NCI-H2029 treated with DMSO at 0.1 percent for 48 hours (cell line): ENCODE measurements at regions not wholly inside any gene's neighbourhood (a gene's known extent, or its start where the extent isn't known, plus 50 kb on each side); places are given as distances from the start of the nearest gene placed in this dataset.
"Not testable (repeated sequence)": the region's sequence is repeated elsewhere in the genome, so short reads cannot be mapped to it uniquely, and the experiment has no call there.

ENCODE experiments used
- DNase-seq: peaks from one replicate; lab custom pipeline; 2025; lab: John Stamatoyannopoulos, UW

DNA sequence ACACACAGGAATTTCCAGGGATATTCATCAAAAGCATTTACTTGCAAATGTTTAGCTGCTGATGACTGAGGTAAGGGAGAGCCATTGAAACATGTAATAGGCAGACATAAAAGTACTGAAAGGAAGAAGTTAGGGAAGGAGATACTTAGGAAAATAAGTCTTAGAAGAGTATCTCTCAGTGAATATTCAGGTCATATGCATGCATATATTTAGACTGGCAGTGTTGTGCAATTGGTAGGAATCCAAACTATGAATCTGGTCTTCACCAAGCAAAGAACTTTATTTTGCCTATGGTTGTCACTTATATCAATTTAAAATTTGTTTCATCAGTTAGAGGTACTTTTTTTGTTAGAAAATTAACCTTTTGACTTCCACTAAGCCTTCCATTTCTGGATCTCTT, 1490.7 kb downstream of the SUCLG1 start:
- DNase-seq: no peak

DNA sequence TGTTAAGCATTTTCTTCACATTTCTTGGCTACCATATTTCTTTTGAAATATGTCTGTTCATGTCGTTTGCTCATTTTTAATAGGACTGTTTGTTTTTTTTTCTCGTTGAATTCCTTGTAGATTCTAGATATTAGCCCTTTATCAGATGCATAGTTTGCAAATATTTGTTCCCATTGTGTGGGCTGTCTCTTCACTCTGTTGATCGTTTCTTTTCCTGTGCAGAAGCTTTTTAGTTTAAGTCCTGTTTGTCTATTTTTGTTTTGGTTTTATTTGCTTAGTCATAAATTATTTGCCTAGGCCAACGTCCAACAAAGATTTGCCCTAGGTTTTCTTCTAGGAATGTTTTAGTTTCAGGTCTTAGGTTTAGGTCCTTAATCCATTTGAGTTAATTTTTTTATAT, 1494.7 kb downstream of the SUCLG1 start:
- no peak for DNase-seq

DNA sequence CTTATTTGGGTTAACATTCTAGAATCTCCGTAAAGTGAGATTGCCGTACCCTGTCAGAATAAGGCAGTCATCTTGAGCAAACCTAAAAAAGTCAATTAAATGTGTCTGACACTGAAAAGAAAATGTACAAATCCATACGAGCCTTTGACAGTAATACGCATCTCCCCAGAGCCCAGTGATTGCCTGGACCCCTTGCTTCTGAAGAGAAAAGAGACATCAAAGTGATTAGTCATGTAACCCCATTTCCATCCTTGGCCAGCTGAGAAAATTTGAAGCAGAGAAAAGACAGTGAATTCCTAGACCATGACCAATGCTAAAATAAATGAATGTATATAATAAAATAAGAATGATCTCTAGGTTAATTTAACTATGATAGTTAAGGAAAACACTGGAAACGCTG, 1499.4 kb downstream of the SUCLG1 start:
- no peak for DNase-seq

GRCh38 chr2:82954868-82955267, 1504.2 kb downstream of the SUCLG1 start:
- no peak for DNase-seq

DNA sequence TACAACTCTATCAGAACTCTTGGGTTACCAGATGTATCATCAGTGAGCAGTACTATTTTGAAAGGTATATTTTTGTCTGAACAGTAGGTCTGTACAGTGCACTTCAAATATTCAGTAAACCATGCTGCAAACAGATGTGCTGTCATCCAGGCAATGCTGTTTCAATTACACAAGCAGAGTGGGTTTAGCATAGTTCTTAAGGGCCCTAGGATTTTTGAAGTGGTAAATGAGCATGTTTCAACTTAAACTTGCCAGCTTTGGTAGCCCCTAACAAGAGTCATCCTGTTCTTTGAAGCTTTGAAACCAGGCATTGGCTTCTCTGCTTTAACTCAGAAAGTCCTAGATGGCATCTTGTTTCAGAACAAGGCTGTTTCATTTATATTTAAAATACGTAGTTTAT, 1519.9 kb downstream of the SUCLG1 start:
- no peak for DNase-seq

- DNase-seq: not testable (repeated sequence)
Observed at GRCh38 chr2:82938321-82938845, 1520.7 kb downstream of the SUCLG1 start.

- no peak for DNase-seq
Observed at GRCh38 chr2:82913566-82913965, 1545.5 kb downstream of the SUCLG1 start.

- DNase-seq: no peak
Observed at GRCh38 chr2:82896117-82896516, 1563.0 kb downstream of the SUCLG1 start.

DNA sequence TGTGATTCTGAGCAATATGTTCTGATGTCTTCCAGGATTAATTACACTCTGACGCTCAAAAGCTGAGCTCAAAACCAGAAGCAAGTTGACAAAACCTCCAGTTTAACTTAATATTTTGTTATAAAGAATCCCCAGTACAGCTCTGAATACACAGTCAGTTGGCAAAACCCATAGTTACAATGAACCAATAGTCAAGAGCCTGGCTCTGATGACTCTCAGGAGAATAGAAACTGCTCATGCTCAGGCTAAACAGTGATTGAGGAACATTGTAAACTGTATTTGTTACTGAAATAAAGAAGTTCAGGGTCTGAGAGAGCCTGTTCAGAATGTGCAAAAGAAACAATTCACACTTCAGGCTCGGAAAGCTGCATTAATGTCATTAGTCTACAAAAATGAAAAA, 1565.9 kb downstream of the SUCLG1 start:
- DNase-seq: no peak

DNA sequence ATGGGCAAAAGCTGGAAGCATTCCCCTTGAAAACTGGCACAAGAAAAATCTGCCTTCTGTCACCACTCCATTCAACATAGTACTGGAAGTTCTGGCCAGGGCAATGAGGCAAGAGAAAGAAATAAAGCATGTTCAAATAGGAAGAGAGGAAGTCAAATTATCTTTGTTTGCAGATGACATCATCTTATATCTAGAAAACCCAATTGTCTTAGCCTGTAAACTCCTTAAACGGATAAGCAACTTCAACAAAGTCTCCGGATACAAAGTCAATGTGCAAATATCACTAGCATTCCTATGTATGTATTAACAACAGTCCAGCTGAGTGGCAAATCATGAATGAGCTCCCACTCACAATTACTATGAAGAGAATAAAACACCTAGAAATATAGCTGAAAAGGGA, 1579.3 kb downstream of the SUCLG1 start:
- no peak for DNase-seq

DNA sequence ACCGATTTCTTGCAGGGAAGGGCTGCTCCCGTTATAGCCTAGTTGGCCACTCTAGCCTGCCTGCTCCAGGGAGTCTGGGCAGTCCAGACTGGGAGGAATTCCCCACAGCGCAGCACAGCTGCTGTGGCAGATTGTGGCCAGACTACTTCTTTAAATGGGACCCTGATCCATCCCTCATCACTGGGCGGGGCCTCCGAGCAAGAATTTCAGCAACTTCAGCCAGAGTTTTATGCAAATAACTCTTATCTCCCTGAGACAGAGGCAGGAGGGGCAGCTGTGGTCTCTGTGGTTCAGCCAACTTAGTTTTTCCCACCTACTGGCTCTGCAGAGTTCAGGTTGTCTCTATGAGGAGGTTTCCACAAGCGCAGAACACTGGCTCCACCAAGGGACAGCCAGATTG, 1583.2 kb downstream of the SUCLG1 start:
- DNase-seq: no peak

GRCh38 chr2:82857967-82858366, 1601.1 kb downstream of the SUCLG1 start:
- no peak for DNase-seq

- no peak for DNase-seq
Observed at GRCh38 chr2:82853299-82853698, 1605.8 kb downstream of the SUCLG1 start.

DNA sequence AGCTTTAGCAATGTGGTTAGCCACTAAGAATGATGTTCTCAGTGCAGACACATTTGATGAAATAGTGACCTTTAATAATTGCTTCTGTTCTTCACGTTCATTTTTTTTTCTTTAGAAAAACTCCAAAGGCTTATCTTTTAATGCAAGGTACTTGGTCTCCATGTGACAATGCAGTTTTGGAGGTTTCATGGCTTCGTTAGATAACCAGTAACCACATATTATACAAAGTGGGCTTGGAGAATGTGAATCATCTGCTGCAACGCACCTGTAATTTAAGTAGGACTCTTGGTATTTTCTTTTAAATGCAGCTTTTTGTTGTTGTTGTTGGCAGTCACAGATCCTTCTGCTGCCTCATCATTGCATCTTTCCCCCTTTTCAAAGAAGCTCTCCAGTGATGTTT, 1606.3 kb downstream of the SUCLG1 start:
- DNase-seq: no peak

DNA sequence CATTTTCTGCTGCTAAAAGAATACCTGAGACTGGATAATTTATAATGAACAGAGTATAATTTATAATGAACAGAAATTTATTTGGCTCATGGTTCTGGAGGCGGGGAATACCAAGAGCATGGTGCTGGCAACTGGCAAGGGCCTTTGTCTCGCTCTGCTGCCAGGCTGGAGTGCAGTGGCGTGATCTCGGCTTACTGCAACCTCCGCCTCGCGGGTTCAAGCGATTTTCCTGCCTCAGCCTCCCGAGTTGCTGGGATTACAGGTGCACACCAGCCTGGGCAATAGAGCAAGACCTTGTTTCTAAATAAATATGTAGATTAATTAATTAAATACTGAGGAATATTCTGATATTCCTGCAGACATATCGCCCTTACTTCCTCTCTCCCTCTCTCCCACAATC, 1610.8 kb downstream of the SUCLG1 start:
- no peak for DNase-seq

GRCh38 chr2:82839036-82839435, 1620.0 kb downstream of the SUCLG1 start:
- DNase-seq: no peak

DNA sequence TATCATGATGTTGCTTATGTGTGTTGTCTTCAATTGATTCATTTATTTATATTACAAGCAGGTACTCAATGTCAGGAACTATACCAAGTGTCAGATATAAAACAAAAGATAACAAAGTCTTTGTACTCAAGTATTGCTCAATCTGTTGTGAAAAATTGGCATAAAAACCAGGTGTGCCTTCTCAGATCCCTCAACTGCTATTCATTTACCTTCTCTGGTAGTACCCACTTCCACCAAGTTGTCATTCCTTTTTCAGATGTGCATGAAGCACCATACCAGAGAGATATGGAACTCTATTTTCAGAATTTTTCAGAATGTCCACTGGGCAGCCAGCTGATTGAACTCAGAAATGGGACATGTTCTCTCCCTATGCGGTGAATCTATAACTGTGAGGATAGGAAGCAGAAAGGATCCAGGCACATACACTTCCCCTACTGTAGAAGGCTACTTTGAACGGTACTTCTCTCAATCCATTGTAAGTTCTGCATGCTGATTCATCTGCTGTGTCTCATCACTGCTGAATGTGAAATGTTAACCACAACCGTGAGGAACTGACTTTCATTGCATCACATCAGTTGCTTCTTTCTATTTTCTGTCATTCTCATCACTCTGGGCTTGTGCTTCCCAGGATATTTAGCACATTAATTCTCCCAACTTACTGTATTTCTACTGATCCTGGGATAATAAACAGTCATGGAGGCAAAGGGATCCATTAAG, 1621.3 kb downstream of the SUCLG1 start:
- no peak for DNase-seq

GRCh38 chr2:82834893-82835292, 1624.2 kb downstream of the SUCLG1 start:
- no peak for DNase-seq

DNA sequence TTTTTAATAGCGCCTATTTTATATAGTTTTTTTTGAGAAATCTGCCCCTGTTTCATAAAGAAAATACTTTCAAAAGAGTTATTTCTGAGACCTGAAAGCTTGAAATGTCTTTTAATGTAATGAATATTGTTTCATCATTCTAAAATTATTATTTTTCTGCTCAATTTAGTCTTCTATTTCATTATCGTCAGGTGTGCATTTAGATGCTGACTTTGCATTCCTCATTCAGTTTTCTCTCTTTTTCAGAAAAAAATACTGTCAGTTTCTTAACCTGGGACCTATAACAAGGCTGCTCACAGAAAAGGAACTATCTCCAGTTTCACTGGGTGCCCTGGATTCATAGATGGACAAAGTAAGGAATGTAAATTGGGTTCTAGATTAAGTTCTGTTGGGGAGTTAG, 1631.7 kb downstream of the SUCLG1 start:
- no peak for DNase-seq

GRCh38 chr2:82826437-82826836, 1632.6 kb downstream of the SUCLG1 start:
- no peak for DNase-seq

- DNase-seq: no peak
Observed at GRCh38 chr2:82825410-82826090, 1633.5 kb downstream of the SUCLG1 start.

- no peak for DNase-seq
Observed at GRCh38 chr2:82823892-82824291, 1635.2 kb downstream of the SUCLG1 start.

DNA sequence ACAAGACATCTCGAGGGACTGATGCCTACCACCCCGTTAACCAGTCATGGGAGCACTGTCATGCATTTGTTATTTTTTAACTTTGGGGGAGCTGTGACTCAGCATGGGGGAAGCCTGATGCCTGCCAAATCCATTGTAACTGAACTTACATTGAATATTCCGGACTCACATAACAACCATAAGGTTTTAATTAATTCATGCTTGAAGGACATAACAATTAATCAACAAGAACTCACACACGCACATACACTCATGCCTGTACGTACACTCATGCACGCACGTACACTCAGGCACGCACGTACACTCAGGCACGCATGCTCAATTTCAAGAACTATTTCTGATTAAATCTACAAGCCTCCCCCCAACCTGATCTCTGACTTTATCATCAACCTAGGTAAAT, 1639.1 kb downstream of the SUCLG1 start:
- DNase-seq: no peak

GRCh38 chr2:82814146-82814545, 1644.9 kb downstream of the SUCLG1 start:
- DNase-seq: no peak
